ENCODE measurements at regions not wholly inside any gene's neighbourhood (a gene's known extent, or its start where the extent isn't known, plus 50 kb on each side); places are given as distances from the start of the nearest gene placed in this dataset.

GRCh38 chrX:88424541-88424940 lies 322.5 kb upstream of the CPXCR1 start:
- no peak for DNase-seq

GRCh38 chrX:88425739-88426138 lies 321.3 kb upstream of the CPXCR1 start:
- DNase-seq = no peak

GRCh38 chrX:88437563-88437962 lies 309.5 kb upstream of the CPXCR1 start:
- no peak for DNase-seq

- DNase-seq = no peak
These were observed 308.8 kb upstream of the CPXCR1 start for GRCh38 chrX:88438209-88438608.

GRCh38 chrX:88439935-88440334 lies 307.1 kb upstream of the CPXCR1 start:
- no peak for DNase-seq
